Suprapubic skin (tissue), 3 donors: ENCODE measurements at regions not wholly inside any gene's neighbourhood (a gene's known extent, or its start where the extent isn't known, plus 50 kb on each side); places are given as distances from the start of the nearest gene placed in this dataset.

Experiments used
- CTCF ChIP-seq, 2 donors: fragments of 200-600 bp in 1 of 2; fragments of 450-650 bp in 1 of 2; sonication (generic) in 1 of 2; IDR thresholded peaks; one replicate each; pipeline ENCODE4 v1.5.1; 2016 to 2019; ENCODE audit warnings: antibody characterized with exemption in 2 of 2, mild to moderate bottlenecking in 1 of 2, moderate library complexity in 1 of 2
- EP300 ChIP-seq: sonication (generic); formaldehyde crosslinking; IDR thresholded peaks from one replicate; pipeline ENCODE4 v1.6.1; 2017; ENCODE audit warnings: antibody characterized with exemption

- TF ChIP-seq EP300 (no peak), CTCF (IDR thresholded peaks at IDR 0.05) (no peak)
Measured at GRCh38 chr2:22086726-22087125, 963.0 kb downstream of the TDRD15 start.
